A204.1 (cell line): ENCODE measurements at regions not wholly inside any gene's neighbourhood (a gene's known extent, or its start where the extent isn't known, plus 50 kb on each side); places are given as distances from the start of the nearest gene placed in this dataset.

Source experiments
- FAIRE-seq: peaks from 2 replicates; lab custom pipeline; 2012; peaks lifted over from hg19 to GRCh38; lab: Jason Lieb, UNC

DNA sequence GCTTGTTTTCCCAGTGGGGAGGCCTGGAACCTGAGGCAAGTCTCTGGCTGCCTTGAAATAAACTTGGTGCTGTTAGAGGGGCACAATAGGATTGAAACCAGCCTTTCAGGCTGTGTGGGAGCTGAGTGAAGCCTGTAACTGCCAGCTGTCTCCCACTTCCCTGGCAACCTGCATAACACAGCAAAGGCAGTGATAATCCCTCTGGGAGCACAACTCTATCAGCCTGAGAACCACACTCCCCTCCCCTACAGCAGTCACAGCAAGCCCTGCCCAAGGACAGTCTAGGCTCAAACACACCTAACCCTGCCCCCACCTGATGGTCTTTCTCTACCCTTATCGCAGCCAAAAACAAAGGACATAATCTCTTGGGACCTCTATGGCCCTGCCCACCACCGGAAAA is 683.8 kb upstream of the ATXN8OS start:
- FAIRE-seq = no peak

DNA sequence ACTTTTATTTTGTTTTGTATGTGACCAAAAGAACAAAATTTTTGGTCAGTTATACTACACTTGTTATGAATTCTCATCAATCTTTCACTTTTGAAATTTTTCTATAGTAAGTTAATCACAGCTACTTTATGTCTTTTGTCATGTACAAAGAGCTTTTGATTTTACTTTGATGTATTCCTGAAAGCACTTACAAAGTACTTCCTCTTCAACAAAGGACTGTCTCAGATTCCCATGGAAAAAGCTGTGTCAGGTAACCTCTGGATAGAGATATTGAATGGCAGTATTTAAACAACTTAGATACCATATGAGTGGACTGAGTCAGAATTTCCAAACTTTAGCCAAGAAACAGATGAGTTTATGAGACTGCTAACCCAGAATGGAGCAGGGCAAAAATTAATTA is 689.3 kb upstream of the ATXN8OS start:
- FAIRE-seq = no peak

GRCh38 chr13:69410761-69411160 is 696.9 kb upstream of the ATXN8OS start:
- no peak for FAIRE-seq

GRCh38 chr13:69391756-69392155 is 715.9 kb upstream of the ATXN8OS start:
- no peak for FAIRE-seq

DNA sequence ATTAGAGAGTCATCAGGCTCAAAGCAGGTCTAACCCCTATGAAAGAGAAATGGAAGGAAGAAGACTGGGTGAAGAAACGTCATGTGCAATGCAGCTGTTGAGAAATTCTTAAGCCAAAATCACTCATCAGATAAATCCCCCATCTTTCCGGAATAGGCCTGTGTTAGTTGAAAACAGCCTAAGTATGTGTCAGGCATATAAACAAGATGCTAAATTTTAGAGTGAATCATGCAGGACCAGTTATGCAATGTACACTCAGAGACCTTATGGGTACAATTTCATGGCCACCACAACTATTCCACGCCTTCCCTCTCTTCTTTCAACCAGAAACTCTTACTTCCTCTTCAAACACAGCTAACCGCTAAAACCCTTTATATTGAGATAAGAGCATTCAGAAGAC is 717.7 kb upstream of the ATXN8OS start:
- no peak for FAIRE-seq

DNA sequence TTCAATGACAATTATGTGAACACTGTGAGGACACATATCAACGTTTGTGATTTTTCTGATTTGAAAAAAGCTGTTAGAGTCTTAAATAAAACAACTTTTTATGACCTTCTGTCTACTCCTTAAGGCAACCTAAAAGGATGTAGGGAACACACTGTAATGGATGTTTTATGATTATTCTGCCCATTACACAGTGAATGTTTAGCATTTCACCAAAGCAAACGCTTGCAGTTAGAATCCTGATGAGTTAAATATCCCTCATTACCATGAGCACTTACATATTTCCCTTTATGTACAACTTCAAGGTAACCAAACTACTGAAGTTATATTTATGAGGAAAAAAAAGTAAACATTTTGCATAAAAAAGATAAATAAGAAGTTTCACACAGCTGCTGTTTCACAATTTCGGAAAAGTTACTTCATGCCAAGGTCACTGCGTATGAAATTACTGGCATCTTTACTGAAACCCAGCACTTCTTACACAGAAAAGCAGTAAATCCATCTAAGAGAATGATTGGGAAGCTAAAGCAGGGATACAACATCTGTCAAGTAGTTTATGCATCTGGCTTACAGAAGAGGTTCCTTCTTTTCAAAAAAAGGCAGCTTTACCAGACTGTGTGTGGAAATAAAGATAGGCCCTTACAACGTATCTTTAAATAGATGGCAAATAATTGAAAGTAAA is 733.7 kb upstream of the ATXN8OS start:
- no peak for FAIRE-seq

- FAIRE-seq = no peak
Observed at GRCh38 chr13:69363360-69363759, 744.3 kb upstream of the ATXN8OS start.

DNA sequence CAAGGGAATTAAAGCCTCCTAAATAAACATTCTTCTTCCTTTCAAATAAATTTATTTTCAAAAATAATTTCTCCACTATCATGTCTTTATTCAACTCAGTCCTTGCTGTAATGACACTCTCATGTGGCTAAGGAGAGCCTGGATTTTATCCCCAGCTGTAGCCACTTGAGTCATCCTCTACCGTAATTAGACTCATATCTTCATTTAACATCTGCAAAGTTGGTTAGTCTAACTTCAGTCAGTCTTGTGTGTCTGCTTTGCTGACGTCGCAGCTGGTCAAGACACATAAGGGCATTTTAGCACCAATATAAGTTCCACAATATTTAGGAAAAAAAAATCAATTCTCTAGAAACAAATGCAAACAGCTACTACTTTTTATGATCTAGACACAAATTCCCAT is 776.4 kb upstream of the ATXN8OS start:
- no peak for FAIRE-seq

- peak; percentile 86 for FAIRE-seq
Observed at GRCh38 chr13:69324090-69324886, 783.3 kb upstream of the ATXN8OS start.

DNA sequence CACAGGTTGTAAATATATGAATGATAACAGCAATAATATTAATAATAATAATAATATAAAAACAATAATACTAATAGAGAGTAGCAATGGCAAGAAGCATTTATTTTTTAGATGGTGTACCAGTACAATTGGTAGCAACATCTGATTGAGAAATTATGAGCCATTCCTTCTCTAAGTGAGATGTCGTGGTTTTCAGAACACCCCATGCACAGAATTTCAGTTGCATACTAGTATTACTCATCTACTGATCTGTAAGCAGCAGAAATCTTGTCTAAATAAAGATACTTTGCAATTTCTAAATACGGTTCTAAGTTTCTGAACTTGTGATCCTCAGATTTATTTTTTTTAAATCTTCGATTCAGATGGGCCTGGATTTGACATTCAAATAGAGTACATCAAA is 788.0 kb upstream of the ATXN8OS start:
- no peak for FAIRE-seq

GRCh38 chr13:69315039-69315438 is 792.6 kb upstream of the ATXN8OS start:
- no peak for FAIRE-seq

GRCh38 chr13:69306766-69307165 is 800.9 kb upstream of the ATXN8OS start:
- peak; percentile 23 for FAIRE-seq

- no peak for FAIRE-seq
Observed at GRCh38 chr13:69300131-69300530, 807.5 kb upstream of the ATXN8OS start.

DNA sequence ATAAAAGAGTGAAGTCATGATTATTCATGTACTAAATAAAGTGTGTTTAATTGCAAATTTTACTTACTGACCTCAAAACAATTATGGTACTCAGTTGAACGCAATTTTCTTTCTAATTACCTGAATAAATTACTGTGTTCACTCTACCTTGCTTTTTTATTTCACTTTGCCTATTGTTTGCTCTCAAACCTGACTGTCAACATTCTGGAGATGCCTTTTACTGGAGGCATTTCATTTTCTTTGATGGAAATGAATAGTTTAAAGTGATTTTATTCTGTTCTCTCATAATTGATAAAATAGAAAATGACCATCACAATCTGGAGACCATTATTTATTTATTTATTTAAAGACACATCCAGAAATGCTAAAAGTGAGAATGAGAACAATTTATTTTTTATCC is 811.5 kb upstream of the ATXN8OS start:
- no peak for FAIRE-seq

GRCh38 chr13:69292789-69293425 is 814.7 kb upstream of the ATXN8OS start:
- no peak for FAIRE-seq

- no peak for FAIRE-seq
Observed at GRCh38 chr13:69291292-69291906, 816.2 kb upstream of the ATXN8OS start.

DNA sequence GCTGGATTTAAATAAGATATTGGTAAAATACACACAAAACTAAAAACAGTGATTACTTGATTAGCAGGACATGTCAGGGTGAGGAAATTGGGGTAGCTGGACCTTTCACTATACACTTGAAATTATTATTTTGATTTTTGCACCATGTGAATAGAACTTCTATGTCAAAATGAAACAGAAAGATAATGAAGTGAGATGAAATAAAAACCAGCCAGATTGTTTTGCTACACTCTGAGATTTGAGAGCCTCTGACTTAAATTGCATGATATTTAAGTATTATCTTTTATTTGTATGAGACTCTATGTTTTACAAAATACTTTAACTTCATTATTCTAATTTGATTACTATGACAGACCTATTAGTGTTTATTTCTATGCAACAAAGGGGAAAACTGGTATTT is 819.6 kb upstream of the ATXN8OS start:
- FAIRE-seq = no peak

- no peak for FAIRE-seq
Observed at GRCh38 chr13:69287050-69287698, 820.5 kb upstream of the ATXN8OS start.

- FAIRE-seq = no peak
Observed at GRCh38 chr13:69283837-69284236, 823.8 kb upstream of the ATXN8OS start.

- no peak for FAIRE-seq
Observed at GRCh38 chr13:69283301-69283700, 824.3 kb upstream of the ATXN8OS start.

GRCh38 chr13:69280399-69280798 is 827.2 kb upstream of the ATXN8OS start:
- FAIRE-seq = no peak

DNA sequence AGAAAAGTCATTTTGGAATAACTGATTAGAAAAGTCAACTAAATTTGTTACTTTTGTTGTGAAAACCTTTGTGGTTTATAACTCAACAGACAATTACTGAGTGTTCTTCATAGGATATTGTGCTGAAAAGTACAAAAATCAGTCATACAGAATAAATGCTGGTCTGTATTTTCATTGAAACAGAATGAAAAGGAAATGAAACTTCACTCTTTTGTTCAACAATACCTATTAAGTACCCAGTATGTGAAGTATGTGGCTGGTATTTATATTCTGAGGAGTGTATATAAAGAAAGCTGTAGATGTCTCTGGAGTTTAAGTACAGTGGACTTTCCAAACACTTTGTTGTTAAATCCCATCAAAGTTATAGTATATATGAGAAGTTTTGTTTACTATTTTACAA is 828.4 kb upstream of the ATXN8OS start:
- no peak for FAIRE-seq

DNA sequence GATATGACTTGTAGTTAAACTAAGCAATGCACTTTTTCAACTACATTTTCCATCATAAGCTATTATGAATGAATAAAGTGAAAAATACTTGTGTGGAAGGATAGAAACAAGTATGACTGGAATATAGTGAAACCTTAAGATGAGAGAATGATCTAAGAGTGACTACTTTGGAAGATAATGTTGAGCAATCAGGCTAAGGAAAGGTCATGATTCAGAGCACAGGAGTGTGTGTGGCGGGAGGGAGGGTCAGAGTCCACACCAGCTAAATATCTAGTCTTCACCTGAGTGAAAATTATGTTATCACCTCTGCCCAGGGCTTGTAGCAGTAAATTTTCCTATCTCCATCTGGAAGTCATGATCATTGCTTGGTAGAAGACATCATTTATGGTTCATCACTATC is 833.4 kb upstream of the ATXN8OS start:
- no peak for FAIRE-seq
